SK-N-MC (cell line): ENCODE measurements at regions not wholly inside any gene's neighbourhood (a gene's known extent, or its start where the extent isn't known, plus 50 kb on each side); places are given as distances from the start of the nearest gene placed in this dataset.
"Not testable (repeated sequence)": the region's sequence is repeated elsewhere in the genome, so short reads cannot be mapped to it uniquely, and the experiment has no call there.

Source experiments
- DNase-seq: peaks from one replicate; pipeline ENCODE4 v3.0.0-alpha.2; 2011; ENCODE audit warnings: low read depth, low spot score
- H3K27ac ChIP-seq: fragments of 200-600 bp; sonication (generic); 2 replicates; pipeline ENCODE4 v1.5.1; 2016; ENCODE audit warnings: mixed run types
- H3K36me3 ChIP-seq: fragments of 200-600 bp; sonication (generic); 2 replicates; pipeline ENCODE4 v1.6.1; 2017; ENCODE audit warnings: antibody characterized with exemption, low read length, mixed read lengths; ENCODE audit not compliant: insufficient read depth
- H3K4me3 ChIP-seq: fragments of 200-600 bp; sonication (generic); 2 replicates; pipeline ENCODE4 v1.5.1; 2016
- H3K9ac ChIP-seq: fragments of 200-600 bp; sonication (generic); 2 replicates; pipeline ENCODE4 v1.8.0; 2017; ENCODE audit warnings: mixed run types, mixed read lengths; ENCODE audit not compliant: insufficient read length
- H3K9me3 ChIP-seq: fragments of 200-600 bp; sonication (generic); 2 replicates; pipeline ENCODE4 v1.6.1; 2017; ENCODE audit warnings: low read depth, mild to moderate bottlenecking, antibody characterized with exemption, low read length, moderate library complexity, mixed read lengths
- EZH2 ChIP-seq: fragments of 200-600 bp; sonication (generic); IDR thresholded peaks from one replicate; pipeline ENCODE4 v1.6.1; 2017; ENCODE audit warnings: antibody characterized with exemption
- FOXP2 ChIP-seq: optimal IDR thresholded peaks from 2 replicates; pipeline ENCODE3; 2011; ENCODE audit warnings: mild to moderate bottlenecking, moderate library complexity; ENCODE audit not compliant: insufficient read depth; ENCODE audit errors: extremely low read length, control extremely low read depth
- POLR2AphosphoS5 ChIP-seq: IDR thresholded peaks from 2 replicates; pipeline ENCODE4 v1.6.1; 2012; ENCODE audit warnings: mild to moderate bottlenecking, low read depth, low read length, borderline replicate concordance

DNA sequence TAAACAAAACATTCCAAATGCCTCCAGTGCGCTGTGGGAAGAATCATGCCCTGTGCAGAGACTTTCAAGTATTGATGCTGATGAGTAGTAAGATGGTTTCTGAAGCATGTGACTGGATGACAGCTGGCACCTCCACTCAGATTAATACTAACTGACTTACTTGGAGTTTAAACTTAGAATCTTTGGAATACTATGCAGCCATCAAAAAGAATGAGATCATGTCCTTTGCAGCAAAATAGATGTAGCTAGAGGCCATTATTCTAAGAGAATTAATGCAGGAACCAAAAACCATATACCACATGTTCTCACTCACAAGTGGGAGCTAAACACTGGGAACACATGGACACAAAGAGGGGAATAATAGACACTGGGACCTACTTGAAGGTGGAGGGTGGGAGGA, 73.8 kb upstream of the CHCHD3 start:
- H3K36me3 ChIP-seq: no peaks in the 10 kb centered on the region
- no peak overlapping the region for H3K9ac ChIP-seq
- no peak overlapping the region for H3K4me3 ChIP-seq
- TF ChIP-seq FOXP2 (no peak), EZH2 (no peak), POLR2AphosphoS5 (no peak)
- H3K27ac ChIP-seq: no peak overlapping the region
- no peaks in the 10 kb centered on the region for H3K9me3 ChIP-seq
- DNase-seq: no peak

- TF ChIP-seq FOXP2 (no peak), EZH2 (no peak), POLR2AphosphoS5 (no peak)
- H3K9me3 ChIP-seq: no peaks in the 10 kb centered on the region
- H3K9ac ChIP-seq: no peak overlapping the region
- H3K4me3 ChIP-seq: no peak overlapping the region
- no peak overlapping the region for H3K27ac ChIP-seq
- H3K36me3 ChIP-seq: no peaks in the 10 kb centered on the region
- no peak for DNase-seq
These were observed 75.2 kb upstream of the CHCHD3 start for GRCh38 chr7:133157045-133157444.

- no peak overlapping the region for H3K4me3 ChIP-seq
- H3K9me3 ChIP-seq: no peaks in the 10 kb centered on the region
- no peak overlapping the region for H3K9ac ChIP-seq
- no peak overlapping the region for H3K27ac ChIP-seq
- no peak for DNase-seq
- no peak for TF ChIP-seq POLR2AphosphoS5
- no peak for TF ChIP-seq FOXP2
- TF ChIP-seq EZH2: no peak
- no peaks in the 10 kb centered on the region for H3K36me3 ChIP-seq
These were observed 82.6 kb upstream of the CHCHD3 start for GRCh38 chr7:133164498-133164897.

DNA sequence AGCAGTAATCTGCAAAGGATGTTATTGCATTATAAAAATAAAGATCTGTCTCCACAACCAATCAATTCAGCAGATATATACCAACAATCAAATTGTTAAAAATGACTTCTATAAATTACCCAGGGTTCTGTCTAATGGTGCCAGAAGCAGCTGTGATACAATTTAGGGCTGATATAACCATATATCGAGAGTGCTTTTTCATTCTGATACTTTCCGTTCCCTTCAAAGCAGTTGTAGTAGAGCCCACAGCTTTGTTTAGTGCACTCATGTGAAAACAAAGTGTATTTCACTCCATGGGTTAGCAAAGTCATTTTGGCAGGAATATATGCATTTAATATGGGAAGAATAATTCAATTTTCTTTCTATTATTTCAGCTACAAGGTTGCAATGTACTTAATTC, 83.1 kb upstream of the CHCHD3 start:
- Histone ChIP-seq H3K9me3 (no peaks in the 10 kb centered on the region), H3K9ac (no peak overlapping the region)
- no peak for DNase-seq

DNA sequence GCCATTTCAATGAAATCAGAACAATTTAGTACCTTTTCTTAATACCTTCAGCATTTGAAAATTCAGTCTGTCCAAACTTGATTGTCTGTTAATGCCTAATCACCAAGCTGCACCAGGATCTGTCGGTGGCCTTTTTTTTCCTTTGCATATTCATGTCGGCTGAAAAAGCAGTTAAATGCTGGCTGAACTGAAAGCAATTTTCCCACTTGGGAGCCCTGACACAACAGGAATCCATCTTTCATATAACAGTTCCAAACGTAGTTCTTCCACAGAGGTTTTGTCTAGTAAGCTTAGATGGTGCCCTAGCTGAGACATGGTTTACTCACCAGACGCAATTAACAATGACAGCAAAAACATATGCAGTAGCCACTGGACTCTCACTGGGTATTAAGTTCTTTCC, 83.6 kb upstream of the CHCHD3 start:
- H3K9ac ChIP-seq: no peak overlapping the region

More for the DNA sequence above, 83.1 kb upstream of the CHCHD3 start:
- Histone ChIP-seq H3K27ac (no peak overlapping the region), H3K36me3 (no peaks in the 10 kb centered on the region), H3K4me3 (no peak overlapping the region)
- TF ChIP-seq FOXP2: no peak
- TF ChIP-seq EZH2: no peak
- TF ChIP-seq POLR2AphosphoS5: no peak

GRCh38 chr7:133167300-133167699, 85.4 kb upstream of the CHCHD3 start:
- Histone ChIP-seq H3K9me3 (no peaks in the 10 kb centered on the region), H3K27ac (no peak overlapping the region)
- TF ChIP-seq FOXP2: no peak
- no peak for TF ChIP-seq POLR2AphosphoS5
- TF ChIP-seq EZH2: no peak

More for the DNA sequence above, 83.6 kb upstream of the CHCHD3 start:
- Histone ChIP-seq H3K27ac (no peak overlapping the region), H3K36me3 (no peaks in the 10 kb centered on the region), H3K9me3 (no peaks in the 10 kb centered on the region), H3K4me3 (no peak overlapping the region)
- TF ChIP-seq FOXP2 (no peak), EZH2 (no peak), POLR2AphosphoS5 (no peak)
- no peak for DNase-seq

DNA sequence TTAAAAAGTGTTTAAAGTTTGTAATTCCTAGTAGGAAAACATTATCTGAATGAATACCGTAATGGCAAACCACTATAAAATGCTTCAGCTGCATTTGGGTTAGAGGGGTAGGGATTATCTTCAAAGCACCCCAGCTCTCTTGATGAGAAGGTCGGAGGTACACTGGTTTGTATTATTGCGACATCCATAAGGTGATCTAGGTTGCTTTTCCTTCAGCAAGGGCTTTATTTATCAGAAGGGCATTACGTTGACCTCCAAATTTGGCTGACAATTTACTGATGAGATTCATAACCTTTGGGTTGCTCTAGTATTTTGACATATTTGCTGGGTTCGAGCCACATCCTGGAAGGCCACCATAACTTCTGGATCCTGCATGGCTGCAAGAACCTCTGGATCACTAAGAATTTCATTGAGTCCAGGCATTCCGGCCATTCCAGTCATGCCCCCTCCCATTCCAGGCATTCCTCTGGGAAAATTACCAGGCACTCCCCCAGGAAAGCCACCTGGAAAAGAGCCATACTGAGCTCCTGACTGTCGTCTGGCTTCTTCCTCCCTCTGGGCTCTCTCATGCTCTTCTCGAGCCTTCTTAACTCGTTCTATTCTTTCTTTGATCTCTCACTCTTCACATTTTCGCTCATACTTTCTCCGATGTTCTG, 83.6 kb upstream of the EXOC4 start:
- H3K9me3 ChIP-seq, H3K4me3 ChIP-seq, H3K27ac ChIP-seq, H3K36me3 ChIP-seq, DNase-seq, H3K9ac ChIP-seq: not testable (repeated sequence)

More at GRCh38 chr7:133167300-133167699, 85.4 kb upstream of the CHCHD3 start:
- no peak overlapping the region for H3K4me3 ChIP-seq
- no peak for DNase-seq
- H3K9ac ChIP-seq: no peak overlapping the region
- no peaks in the 10 kb centered on the region for H3K36me3 ChIP-seq

- H3K9ac ChIP-seq, H3K36me3 ChIP-seq, H3K4me3 ChIP-seq, H3K27ac ChIP-seq, H3K9me3 ChIP-seq, DNase-seq: not testable (repeated sequence)
These were observed 75.4 kb upstream of the EXOC4 start for GRCh38 chr7:133177476-133177875.

DNA sequence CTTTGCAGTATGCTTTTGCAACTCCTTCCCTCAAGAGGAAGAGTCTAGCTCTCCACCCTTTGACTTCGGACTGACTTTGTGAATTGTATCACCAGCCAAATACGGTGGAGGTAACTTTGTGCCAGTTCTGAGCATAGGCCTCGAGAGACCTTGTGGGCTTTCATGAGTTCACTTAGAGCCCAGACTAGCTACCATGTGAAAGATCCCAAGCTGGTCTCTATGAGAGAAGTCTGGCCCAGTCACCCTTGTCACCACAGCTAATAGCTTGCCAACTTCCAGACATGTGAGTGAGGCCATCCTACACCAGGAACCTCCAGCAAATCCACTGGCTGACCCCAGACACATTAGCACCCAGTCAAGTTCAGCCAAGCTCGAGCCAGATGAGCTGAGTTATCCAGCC, 72.2 kb upstream of the EXOC4 start:
- TF ChIP-seq EZH2 (no peak), FOXP2 (no peak), POLR2AphosphoS5 (no peak)
- no peak overlapping the region for H3K9ac ChIP-seq
- H3K4me3 ChIP-seq: no peak overlapping the region
- no peaks in the 10 kb centered on the region for H3K9me3 ChIP-seq
- no peak for DNase-seq
- H3K27ac ChIP-seq: no peak overlapping the region
- H3K36me3 ChIP-seq: no peaks in the 10 kb centered on the region
